ENCODE measurements at regions not wholly inside any gene's neighbourhood (a gene's known extent, or its start where the extent isn't known, plus 50 kb on each side); places are given as distances from the start of the nearest gene placed in this dataset.

- DNase-seq = no peak
Observed at GRCh38 chr17:13994050-13994449, 75.3 kb upstream of the COX10 start.

GRCh38 chr17:13995856-13996271 lies 73.4 kb upstream of the COX10 start:
- DNase-seq = no peak

DNA sequence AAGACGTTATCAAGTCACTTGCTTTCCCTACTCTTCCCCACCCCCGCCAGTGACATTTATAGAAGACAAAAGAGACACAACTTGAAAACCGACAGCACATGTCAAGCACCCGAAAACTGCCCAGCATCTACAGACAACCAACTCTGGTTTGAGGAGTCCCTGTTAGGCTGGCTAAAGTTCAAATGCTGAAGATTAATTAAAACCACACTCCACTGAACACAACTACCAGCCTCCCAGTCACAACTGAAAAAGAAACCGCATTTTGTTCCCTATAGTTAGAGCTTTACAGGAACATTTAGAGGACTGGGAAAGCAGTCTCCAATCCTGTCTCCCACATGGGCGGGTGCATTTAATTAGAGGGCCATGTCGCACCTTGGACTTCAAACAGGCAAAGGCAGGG lies 73.0 kb upstream of the COX10 start:
- no peak for DNase-seq

DNA sequence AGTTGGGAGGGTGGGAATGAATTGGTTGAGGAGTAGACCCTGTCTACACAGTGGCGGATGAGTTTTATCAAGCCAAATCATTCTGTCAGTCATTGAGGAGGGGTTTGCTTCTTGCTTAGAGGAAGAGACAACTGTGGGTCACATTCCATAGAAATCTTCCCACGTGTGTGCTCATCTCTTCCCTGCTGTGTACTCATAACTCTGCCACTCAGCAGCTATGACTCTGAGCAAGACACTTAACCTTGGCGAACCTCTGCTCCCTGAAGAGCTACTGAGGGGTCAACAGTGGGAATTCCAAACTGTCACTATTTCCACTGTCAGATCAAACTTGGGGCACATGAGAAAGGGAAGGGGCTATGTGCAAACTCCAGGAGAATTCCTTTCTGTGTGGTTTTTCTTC lies 72.6 kb upstream of the COX10 start:
- no peak for DNase-seq

DNA sequence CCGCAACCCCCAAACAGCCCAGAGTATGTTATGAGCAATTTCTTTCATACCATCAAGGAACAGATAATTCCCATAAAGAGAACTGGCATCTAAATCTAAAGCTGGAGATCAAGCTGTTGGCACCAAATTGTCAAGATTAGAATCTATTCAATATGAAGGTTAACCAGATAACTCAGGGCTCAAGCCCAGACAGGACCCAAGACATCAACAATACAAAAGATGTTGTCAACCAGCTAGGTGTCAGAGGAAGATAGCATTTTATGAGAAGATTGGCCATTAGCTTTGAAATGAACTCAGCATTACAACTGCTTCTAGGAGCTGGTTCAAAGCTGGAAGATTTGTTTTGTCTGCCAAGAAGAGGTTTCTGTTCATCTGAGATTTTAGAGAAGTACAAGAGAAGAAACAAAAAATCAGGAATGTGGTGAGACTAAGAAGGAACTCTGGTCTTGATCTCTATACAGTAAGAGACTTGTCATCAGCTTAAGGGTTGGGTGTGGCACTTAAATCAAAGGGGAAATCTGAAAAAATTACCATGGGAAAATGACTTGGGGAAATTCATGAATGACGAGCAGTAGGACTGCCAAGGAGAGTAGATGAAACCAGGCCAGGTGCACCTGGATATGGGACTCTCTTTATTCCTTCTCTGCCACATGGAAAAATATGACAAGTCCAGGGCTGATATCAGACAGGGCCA lies 64.2 kb upstream of the COX10 start:
- no peak for DNase-seq

- no peak for DNase-seq
Observed at GRCh38 chr17:14006249-14006942, 62.9 kb upstream of the COX10 start.

GRCh38 chr17:14007951-14008350 lies 61.4 kb upstream of the COX10 start:
- no peak for DNase-seq

DNA sequence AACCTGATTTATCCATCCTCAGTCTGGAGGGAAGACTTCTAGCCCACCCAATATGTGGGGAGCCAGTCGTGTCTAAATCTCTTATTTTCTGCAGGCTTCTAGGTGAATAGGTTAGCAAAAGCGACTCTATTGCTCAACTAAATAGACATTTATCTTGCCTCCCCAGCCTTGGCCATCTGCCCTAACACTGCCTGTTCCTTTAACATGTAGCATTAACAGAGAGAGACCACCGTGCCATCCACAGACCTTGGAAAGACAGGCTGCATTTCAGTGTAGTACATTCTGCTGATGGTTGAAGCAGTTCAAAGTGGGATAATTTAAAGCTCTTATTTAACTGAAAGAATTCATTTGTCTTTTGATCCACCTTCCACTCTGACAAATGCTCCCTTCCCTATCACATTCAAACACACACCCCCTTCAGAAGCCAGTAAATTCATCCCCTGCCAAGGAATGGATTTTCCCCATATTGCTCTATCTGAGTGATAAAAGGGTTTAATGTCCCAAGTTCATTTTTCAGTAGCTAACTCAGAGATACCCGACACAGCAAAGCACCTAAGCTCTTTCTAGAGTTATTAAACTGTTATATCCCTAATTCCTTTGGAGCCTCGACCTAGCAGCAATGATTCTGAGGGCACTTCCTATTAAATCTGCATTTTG lies 58.1 kb upstream of the COX10 start:
- no peak for DNase-seq

DNA sequence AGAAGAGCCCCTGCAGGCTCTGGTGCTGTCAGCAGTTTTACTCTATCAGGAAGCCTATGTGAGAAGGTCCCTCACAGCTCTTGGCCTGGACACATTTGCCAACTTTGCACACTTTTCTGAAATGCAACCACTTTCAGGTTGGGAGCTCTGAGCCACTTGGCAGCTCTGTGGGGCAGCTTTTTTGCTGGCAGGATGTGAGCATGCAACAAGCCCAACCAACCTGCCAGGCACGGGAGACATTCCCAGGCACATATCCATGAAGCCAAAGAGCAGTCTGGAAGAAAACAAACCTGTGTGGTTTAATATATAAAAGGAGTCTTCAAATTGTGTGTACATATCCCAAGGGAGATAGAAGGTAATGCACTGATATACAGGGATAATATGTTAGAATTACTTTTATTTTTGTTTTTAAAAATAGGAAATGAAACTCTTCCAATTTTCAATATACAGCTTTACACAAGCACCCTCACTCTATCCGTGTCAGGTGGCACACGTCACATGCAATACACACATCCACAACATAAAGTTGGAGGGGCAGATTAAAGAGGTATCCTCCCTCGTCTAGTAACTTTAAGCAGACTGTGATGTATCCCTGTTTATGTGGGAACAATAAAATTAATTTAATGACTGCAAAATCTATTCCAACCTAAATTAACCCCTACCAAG lies 57.4 kb upstream of the COX10 start:
- DNase-seq = no peak

- DNase-seq = no peak
Observed at GRCh38 chr17:14014657-14015056, 54.6 kb upstream of the COX10 start.

DNA sequence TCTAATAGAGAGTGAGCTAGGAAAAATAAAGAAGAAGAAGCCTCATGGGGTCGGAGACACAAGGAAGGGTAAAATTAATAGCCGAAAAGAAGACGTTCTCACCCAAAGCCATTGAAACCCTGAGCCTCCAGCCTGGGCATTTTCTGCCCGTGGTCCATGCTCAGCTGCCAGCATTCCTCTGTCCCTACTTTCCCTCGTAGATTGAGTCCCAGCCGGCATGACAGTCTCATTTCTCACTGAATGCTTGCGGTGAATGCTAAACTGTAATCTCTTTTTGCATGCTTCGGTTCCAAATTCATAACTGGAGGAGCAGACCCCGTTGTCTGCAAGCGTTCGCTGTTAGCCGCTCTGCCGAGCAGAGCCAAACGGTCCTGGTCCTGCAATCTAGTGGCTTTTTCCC lies 54.0 kb upstream of the COX10 start:
- DNase-seq = no peak

GRCh38 chr17:14016858-14017257 lies 52.4 kb upstream of the COX10 start:
- DNase-seq = no peak

- DNase-seq = no peak
Observed at GRCh38 chr17:14019186-14019956, 49.9 kb upstream of the COX10 start.

All from muscle of arm (tissue), 1 donor.